ENCODE measurements at regions not wholly inside any gene's neighbourhood (a gene's known extent, or its start where the extent isn't known, plus 50 kb on each side); places are given as distances from the start of the nearest gene placed in this dataset.

DNA sequence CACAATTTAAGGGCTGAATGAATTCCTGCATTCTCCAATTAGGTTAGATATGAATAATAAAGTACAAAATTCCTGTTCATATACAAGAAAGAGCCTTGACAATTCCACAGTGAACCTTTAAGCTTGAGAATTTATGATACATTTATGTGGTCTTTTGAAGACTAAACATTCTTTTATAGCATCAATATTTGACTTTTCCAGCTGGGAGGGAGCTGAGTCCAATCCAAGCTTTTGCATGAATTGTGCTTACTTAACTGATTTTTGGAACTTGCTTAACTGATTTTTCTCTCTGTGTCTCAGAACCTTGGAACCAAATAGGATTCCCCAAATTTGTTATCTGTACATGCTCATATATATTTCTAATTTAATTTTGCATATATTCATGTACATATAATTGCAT lies 388.0 kb downstream of the TRIB2 start:
- DNase-seq (no peak), ATAC-seq (no peak)
- no peak overlapping the region for H3K4me3 ChIP-seq (ENCODE audit: low read length)
- intact Hi-C loops (cut with micrococcal nuclease), result no loop called here
- TF ChIP-seq, protein P1, sequence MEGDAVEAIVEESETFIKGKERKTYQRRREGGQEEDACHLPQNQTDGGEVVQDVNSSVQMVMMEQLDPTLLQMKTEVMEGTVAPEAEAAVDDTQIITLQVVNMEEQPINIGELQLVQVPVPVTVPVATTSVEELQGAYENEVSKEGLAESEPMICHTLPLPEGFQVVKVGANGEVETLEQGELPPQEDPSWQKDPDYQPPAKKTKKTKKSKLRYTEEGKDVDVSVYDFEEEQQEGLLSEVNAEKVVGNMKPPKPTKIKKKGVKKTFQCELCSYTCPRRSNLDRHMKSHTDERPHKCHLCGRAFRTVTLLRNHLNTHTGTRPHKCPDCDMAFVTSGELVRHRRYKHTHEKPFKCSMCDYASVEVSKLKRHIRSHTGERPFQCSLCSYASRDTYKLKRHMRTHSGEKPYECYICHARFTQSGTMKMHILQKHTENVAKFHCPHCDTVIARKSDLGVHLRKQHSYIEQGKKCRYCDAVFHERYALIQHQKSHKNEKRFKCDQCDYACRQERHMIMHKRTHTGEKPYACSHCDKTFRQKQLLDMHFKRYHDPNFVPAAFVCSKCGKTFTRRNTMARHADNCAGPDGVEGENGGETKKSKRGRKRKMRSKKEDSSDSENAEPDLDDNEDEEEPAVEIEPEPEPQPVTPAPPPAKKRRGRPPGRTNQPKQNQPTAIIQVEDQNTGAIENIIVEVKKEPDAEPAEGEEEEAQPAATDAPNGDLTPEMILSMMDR (IDR thresholded peaks at IDR 0.05), result no peak
- no peaks in the 10 kb centered on the region for H3K4me1 ChIP-seq (ENCODE audit: control insufficient read depth, insufficient read depth, low read length)
- no peaks in the 10 kb centered on the region for H3K4me1 Mint-ChIP-seq
- H3K27me3 ChIP-seq (ENCODE audit: control insufficient read depth, insufficient read depth, low read length), result no peaks in the 10 kb centered on the region
- no peaks in the 10 kb centered on the region for H3K9me3 ChIP-seq (ENCODE audit: control insufficient read depth, insufficient read depth, low read length)
- H3K27ac ChIP-seq (ENCODE audit: low read length), result no peak overlapping the region
- H3K27ac Mint-ChIP-seq, result no peak overlapping the region
- H3K9me3 Mint-ChIP-seq, result peaks cover 0 to 2% of the 10 kb centered on the region in 2 donors
- peaks cover 14 to 28% of the 10 kb centered on the region in 2 donors for H3K27me3 Mint-ChIP-seq (ENCODE audit: low read depth in 2 of 2)
- no peaks in the 10 kb centered on the region for H3K36me3 ChIP-seq (ENCODE audit: control insufficient read depth, insufficient read depth, low read length)
- no peaks in the 10 kb centered on the region for H3K36me3 Mint-ChIP-seq
- no peak overlapping the region for H3K4me3 Mint-ChIP-seq

DNA sequence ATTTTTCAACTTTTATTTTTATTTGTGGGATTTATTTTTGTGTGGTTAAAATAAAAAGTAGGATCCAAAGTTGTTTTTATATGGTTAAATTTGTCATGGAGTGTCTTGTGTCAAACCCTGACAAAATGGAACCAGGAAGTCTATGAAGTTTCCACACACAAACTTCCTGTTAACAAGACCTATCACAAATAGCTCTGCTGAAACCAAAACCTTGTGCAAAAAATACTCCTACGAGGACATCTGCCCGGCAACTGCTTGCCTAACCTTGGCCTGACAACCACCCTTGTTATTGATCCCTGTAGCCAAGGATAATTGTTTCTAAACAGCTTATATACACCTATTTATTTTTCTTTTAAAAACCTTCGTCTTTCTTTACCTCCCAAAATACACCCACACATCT lies 389.6 kb downstream of the TRIB2 start:
- H3K27ac Mint-ChIP-seq, result no peak overlapping the region
- no peak for DNase-seq
- Histone ChIP-seq H3K4me3 (ENCODE audit: low read length) (no peak overlapping the region), H3K36me3 (ENCODE audit: control insufficient read depth, insufficient read depth, low read length) (no peaks in the 10 kb centered on the region), H3K27ac (ENCODE audit: low read length) (no peak overlapping the region), H3K9me3 (ENCODE audit: control insufficient read depth, insufficient read depth, low read length) (no peaks in the 10 kb centered on the region), H3K27me3 (ENCODE audit: control insufficient read depth, insufficient read depth, low read length) (peaks cover 3% of the 10 kb centered on the region), H3K4me1 (ENCODE audit: control insufficient read depth, insufficient read depth, low read length) (no peaks in the 10 kb centered on the region)
- 76% methylated on average over 3 of the region's 3 CpGs for WGBS (ENCODE audit: insufficient coverage)
- peaks cover 8 to 17% of the 10 kb centered on the region in 2 donors for H3K27me3 Mint-ChIP-seq (ENCODE audit: low read depth in 2 of 2)
- intact Hi-C loops (cut with micrococcal nuclease), result no loop called here
- H3K4me3 Mint-ChIP-seq, result no peak overlapping the region
- no peaks in the 10 kb centered on the region for H3K9me3 Mint-ChIP-seq
- TF ChIP-seq, protein P1 (IDR thresholded peaks at IDR 0.05), result no peak
- no peaks in the 10 kb centered on the region for H3K4me1 Mint-ChIP-seq
- no peak for ATAC-seq
- no peaks in the 10 kb centered on the region for H3K36me3 Mint-ChIP-seq

DNA sequence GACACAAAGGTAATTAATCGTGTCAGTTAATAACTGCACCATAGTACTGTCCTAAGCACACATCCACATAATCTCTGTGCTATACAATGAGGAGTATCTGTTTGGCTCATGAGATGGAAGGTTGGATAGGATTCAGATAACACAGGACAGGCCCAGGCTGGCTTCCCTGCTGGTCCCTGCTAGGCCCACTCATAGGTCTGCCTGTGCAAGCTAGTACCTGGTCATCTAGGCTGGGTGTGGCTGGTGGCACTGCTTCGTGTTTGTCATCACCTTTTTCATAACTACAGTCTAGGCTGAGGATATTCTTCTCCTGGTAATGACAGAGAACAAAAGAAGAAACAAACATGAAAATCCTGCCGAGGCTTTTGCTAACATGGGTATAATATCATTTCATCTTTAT lies 392.8 kb downstream of the TRIB2 start:
- intact Hi-C loops (cut with micrococcal nuclease), result no loop called here
- H3K27ac Mint-ChIP-seq, result no peak overlapping the region
- H3K4me1 Mint-ChIP-seq, result no peaks in the 10 kb centered on the region
- DNase-seq, result no peak
- H3K9me3 Mint-ChIP-seq, result no peaks in the 10 kb centered on the region
- Histone ChIP-seq H3K4me1 (ENCODE audit: control insufficient read depth, insufficient read depth, low read length) (no peaks in the 10 kb centered on the region), H3K27me3 (ENCODE audit: control insufficient read depth, insufficient read depth, low read length) (peaks cover 3% of the 10 kb centered on the region), H3K4me3 (ENCODE audit: low read length) (no peak overlapping the region), H3K9me3 (ENCODE audit: control insufficient read depth, insufficient read depth, low read length) (no peaks in the 10 kb centered on the region), H3K36me3 (ENCODE audit: control insufficient read depth, insufficient read depth, low read length) (no peaks in the 10 kb centered on the region), H3K27ac (ENCODE audit: low read length) (no peak overlapping the region)
- TF ChIP-seq, protein P1 (IDR thresholded peaks at IDR 0.05), result no peak
- no peaks in the 10 kb centered on the region for H3K36me3 Mint-ChIP-seq
- no peak for ATAC-seq
- peaks cover 17 to 18% of the 10 kb centered on the region in 2 donors for H3K27me3 Mint-ChIP-seq (ENCODE audit: low read depth in 2 of 2)
- whole genome bisulfite sequencing (ENCODE audit: insufficient coverage), result 50% methylated on average over 1 of the region's 3 CpGs
- no peak overlapping the region for H3K4me3 Mint-ChIP-seq

DNA sequence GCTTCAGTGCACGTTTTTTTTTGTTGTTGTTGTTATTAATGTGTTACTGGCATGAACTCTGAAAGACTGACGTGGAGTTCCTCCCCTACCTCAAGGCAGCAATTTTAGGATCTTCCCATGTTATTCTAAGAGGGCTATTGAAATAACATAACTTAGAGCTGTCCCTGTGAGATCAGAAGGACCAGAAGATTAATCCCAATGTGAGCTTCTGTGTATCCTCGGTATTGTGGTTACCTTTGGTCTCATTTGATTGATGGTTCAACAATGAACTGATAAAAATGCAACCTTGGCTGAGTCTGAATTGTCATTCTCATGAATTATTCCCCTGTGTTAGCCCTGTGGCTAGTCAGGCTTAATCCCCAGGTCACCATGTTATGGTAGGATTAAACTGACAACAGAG lies 394.1 kb downstream of the TRIB2 start:
- no peak overlapping the region for H3K4me3 Mint-ChIP-seq
- Histone ChIP-seq H3K36me3 (ENCODE audit: control insufficient read depth, insufficient read depth, low read length) (no peaks in the 10 kb centered on the region), H3K4me1 (ENCODE audit: control insufficient read depth, insufficient read depth, low read length) (no peaks in the 10 kb centered on the region), H3K27me3 (ENCODE audit: control insufficient read depth, insufficient read depth, low read length) (peaks cover 3% of the 10 kb centered on the region), H3K9me3 (ENCODE audit: control insufficient read depth, insufficient read depth, low read length) (no peaks in the 10 kb centered on the region), H3K27ac (ENCODE audit: low read length) (no peak overlapping the region), H3K4me3 (ENCODE audit: low read length) (no peak overlapping the region)
- H3K27me3 Mint-ChIP-seq (ENCODE audit: low read depth in 2 of 2), result peaks cover 12 to 21% of the 10 kb centered on the region in 2 donors
- TF ChIP-seq, protein P1 (IDR thresholded peaks at IDR 0.05), result no peak
- DNase-seq (no peak), ATAC-seq (no peak)
- H3K4me1 Mint-ChIP-seq, result no peaks in the 10 kb centered on the region
- intact Hi-C loops (cut with micrococcal nuclease), result no loop called here
- H3K36me3 Mint-ChIP-seq, result no peaks in the 10 kb centered on the region
- H3K9me3 Mint-ChIP-seq, result no peaks in the 10 kb centered on the region
- H3K27ac Mint-ChIP-seq, result no peak overlapping the region
- whole genome bisulfite sequencing (ENCODE audit: insufficient coverage), result 75% methylated on average over 1 of the region's 3 CpGs

Measured in natural killer cell (primary cell).